GM12875 (cell line): ENCODE measurements at regions not wholly inside any gene's neighbourhood (a gene's known extent, or its start where the extent isn't known, plus 50 kb on each side); places are given as distances from the start of the nearest gene placed in this dataset.

Experiments used
- H3K4me3 ChIP-seq: one replicate; pipeline ENCODE4 v1.5.1; 2011; ENCODE audit warnings: low read depth, low read length, control low read depth
- TF ChIP-seq, protein P1 (sequence below): IDR thresholded peaks from 2 replicates; pipeline ENCODE4 v1.5.1; 2011; ENCODE audit warnings: low read depth, mild to moderate bottlenecking, control low read depth, inconsistent platforms, low read length, moderate library complexity, borderline replicate concordance; ENCODE audit not compliant: insufficient read depth

DNA sequence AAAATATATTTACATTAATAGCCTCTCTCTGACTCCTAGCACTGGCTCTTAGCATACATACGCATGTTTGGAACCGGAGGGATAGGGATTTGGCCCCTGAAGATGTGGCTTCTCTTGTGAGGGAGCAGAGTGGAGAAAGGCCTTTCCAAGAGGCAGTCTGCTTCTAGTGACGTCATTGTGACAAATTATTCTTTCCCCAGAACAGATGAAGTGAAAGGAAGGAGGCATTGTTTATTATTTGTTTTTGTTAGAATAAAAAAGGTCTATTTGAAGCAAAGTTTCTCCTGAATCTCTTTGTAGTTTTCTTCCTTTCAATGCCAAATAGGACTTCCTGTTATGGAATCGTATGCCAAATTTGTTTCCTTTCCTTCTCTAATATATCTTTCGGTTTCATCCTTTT lies 361.6 kb downstream of the ICE1 start:
- TF ChIP-seq, protein P1, sequence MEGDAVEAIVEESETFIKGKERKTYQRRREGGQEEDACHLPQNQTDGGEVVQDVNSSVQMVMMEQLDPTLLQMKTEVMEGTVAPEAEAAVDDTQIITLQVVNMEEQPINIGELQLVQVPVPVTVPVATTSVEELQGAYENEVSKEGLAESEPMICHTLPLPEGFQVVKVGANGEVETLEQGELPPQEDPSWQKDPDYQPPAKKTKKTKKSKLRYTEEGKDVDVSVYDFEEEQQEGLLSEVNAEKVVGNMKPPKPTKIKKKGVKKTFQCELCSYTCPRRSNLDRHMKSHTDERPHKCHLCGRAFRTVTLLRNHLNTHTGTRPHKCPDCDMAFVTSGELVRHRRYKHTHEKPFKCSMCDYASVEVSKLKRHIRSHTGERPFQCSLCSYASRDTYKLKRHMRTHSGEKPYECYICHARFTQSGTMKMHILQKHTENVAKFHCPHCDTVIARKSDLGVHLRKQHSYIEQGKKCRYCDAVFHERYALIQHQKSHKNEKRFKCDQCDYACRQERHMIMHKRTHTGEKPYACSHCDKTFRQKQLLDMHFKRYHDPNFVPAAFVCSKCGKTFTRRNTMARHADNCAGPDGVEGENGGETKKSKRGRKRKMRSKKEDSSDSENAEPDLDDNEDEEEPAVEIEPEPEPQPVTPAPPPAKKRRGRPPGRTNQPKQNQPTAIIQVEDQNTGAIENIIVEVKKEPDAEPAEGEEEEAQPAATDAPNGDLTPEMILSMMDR: no peak

DNA sequence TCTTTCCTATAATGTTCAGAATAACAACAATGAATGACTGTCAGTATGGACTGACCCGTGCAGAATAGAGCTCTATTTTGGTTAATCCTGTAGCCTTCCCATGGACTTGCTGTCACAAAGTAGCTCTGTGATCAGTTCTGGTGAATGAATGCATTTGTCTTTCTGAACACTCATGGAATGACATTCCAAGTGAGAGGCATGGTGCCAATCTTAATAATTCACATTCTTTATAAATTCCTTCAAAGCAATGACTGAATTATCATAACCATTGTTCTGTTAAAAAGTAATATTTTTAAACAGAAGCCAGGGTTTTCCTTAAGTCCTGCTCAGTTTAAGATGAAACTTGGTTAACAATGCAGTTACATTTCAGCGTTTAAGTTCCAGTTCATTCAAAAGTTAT lies 360.5 kb downstream of the ICE1 start:
- TF ChIP-seq, protein P1: no peak
- no peak overlapping the region for H3K4me3 ChIP-seq

More for the DNA sequence above, 361.6 kb downstream of the ICE1 start:
- no peak overlapping the region for H3K4me3 ChIP-seq

DNA sequence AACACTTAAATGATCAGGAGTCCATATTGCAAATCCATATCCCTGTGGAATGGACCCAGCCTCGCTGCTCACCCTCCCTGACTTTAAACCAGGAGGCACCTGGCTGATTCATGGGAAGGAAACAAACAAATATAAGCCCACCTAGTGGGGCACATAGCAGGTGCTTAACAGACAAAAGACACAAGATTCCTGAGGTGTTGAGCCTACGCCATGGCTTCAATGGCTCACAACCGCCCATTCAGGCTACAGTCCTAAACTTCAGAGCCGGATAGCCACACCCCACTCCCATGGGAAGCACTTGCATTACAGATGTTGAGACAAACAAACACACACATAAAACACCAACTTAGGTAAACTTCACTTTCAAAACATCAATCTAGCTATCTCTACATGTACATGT lies 359.9 kb downstream of the ICE1 start:
- TF ChIP-seq, protein P1: no peak
- no peak overlapping the region for H3K4me3 ChIP-seq

DNA sequence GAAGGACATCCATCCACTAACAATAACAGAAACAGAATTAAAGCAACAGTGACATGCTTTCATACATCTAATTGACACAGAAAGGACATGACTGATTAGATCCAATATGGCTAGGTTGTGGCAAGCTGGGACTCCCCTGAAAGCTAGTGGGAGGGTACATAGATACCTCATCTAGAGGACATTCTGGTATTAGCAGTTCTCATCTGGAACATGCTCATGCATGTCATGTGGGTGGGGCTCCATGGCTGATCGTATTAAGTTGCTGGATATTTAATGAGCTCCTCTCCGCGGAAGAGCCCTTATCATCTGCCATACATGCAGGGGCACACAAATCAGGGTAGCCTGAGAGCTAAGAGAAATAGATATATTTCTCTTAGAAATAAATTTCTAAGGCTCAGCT lies 358.9 kb downstream of the ICE1 start:
- no peak overlapping the region for H3K4me3 ChIP-seq

DNA sequence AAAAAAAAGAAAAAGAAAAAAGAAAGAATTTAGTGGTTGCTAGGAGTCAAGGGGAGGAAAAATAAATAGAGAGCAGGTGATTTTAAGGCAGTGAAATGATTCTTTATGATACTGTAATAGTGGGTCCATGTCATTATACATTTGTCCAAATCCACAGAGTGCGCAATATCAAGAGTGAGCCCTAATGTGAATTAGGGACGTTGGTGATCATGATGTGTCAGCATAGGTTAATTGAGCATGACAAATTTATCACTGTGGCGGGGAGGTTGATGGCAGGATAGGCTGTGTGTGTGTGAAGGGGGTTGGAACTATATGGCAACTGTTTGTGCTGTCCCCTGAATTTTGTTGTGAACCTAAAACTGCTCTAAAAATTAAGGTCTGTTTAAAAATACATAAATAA lies 357.8 kb downstream of the ICE1 start:
- TF ChIP-seq, protein P1: no peak

More for the DNA sequence above, 358.9 kb downstream of the ICE1 start:
- TF ChIP-seq, protein P1: no peak

DNA sequence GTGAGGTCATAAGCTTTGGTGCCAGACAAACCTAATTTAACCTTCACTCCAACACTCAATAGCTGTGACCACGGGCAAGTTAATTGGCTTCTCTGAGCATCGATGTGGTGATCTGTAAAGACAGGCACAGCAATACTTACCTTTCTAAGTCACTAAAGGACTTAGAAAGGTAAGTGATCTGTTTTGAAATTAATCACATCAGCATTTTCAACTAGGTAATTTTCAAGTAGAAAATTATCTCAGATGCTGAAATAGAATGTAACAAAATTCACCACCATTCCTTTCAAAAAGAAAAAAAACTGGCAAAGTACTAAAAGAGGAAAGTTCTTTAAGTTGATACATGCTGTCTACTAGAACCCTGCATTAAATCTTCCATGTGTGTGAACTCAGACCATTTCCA lies 354.5 kb downstream of the ICE1 start:
- TF ChIP-seq, protein P1: no peak
- H3K4me3 ChIP-seq: no peak overlapping the region

More for the DNA sequence above, 357.8 kb downstream of the ICE1 start:
- H3K4me3 ChIP-seq: no peak overlapping the region

DNA sequence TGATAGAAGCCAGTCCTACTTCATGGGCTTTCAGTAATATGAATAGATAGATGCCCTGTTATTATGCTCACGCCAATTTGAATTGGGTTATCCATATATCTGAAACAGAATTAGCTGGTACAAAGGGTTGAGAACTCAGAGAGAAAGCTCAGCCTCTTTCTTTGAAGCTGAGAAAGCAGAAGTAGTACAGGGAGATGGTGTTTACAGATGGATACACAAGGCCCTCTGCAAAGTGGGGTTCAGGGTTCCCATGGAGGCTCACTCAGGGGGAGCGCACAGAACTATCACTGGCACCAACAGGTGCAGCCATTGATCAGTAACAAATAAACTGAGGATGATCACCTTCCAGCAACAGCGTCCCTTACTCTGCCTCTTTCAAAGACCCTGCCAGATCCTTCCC lies 349.7 kb downstream of the ICE1 start:
- no peak overlapping the region for H3K4me3 ChIP-seq
- TF ChIP-seq, protein P1: no peak
